ENCODE measurements at regions not wholly inside any gene's neighbourhood (a gene's known extent, or its start where the extent isn't known, plus 50 kb on each side); places are given as distances from the start of the nearest gene placed in this dataset.

DNA sequence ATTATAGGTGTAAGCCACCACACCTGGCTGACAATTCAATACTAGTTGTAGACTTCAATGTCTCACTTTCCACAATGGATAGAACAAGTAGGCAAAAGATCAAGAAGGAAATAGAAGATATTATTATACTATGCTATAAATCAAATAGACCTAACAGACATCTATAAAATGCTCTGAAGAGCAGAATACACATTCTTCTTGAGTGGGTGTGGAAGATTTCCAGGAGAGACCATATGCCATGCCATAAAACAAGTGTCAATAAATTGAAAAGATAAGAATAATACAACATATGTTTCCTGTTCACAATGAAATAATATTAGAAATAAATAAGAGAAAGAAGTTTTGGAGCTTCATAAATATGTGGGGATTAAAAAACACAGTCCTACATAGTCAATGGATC lies 179.3 kb upstream of the AMOT start:
- TF ChIP-seq, protein P1, sequence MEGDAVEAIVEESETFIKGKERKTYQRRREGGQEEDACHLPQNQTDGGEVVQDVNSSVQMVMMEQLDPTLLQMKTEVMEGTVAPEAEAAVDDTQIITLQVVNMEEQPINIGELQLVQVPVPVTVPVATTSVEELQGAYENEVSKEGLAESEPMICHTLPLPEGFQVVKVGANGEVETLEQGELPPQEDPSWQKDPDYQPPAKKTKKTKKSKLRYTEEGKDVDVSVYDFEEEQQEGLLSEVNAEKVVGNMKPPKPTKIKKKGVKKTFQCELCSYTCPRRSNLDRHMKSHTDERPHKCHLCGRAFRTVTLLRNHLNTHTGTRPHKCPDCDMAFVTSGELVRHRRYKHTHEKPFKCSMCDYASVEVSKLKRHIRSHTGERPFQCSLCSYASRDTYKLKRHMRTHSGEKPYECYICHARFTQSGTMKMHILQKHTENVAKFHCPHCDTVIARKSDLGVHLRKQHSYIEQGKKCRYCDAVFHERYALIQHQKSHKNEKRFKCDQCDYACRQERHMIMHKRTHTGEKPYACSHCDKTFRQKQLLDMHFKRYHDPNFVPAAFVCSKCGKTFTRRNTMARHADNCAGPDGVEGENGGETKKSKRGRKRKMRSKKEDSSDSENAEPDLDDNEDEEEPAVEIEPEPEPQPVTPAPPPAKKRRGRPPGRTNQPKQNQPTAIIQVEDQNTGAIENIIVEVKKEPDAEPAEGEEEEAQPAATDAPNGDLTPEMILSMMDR (conservative IDR thresholded peaks at IDR 0.05; ENCODE audit: low read depth in 2 of 2) = no peak
- TF ChIP-seq POLR2AphosphoS5 (IDR thresholded peaks at IDR 0.05; ENCODE audit: low read depth) = no peak
- no peak for TF ChIP-seq EZH2 (IDR thresholded peaks at IDR 0.05; ENCODE audit: low read depth, unreplicated experiment)

Data from GM23338 (cell line).